HFF-Myc (cell line): ENCODE measurements at regions not wholly inside any gene's neighbourhood (a gene's known extent, or its start where the extent isn't known, plus 50 kb on each side); places are given as distances from the start of the nearest gene placed in this dataset.

Experiments used
- DNase-seq: peaks from one replicate; pipeline ENCODE4 v3.0.0-alpha.2; 2011; ENCODE audit warnings: low read depth; ENCODE audit errors: extremely low read depth
- H3K4me3 ChIP-seq: replicated peaks from 2 replicates; pipeline ENCODE4 v1.5.1; 2011; ENCODE audit warnings: low read depth, mild to moderate bottlenecking, control low read depth, low read length
- CTCF ChIP-seq: IDR thresholded peaks from 2 replicates; pipeline ENCODE4 v1.5.1; 2012; ENCODE audit warnings: mild to moderate bottlenecking, low read depth, low read length, control low read depth; ENCODE audit errors: missing control alignments

GRCh38 chr13:70619936-70620335, 511.7 kb upstream of the KLHL1 start:
- H3K4me3 ChIP-seq = no peak overlapping the region
- no peak for TF ChIP-seq CTCF
- DNase-seq = no peak

- no peak overlapping the region for H3K4me3 ChIP-seq
- DNase-seq = no peak
- TF ChIP-seq CTCF = no peak
These were observed 508.6 kb upstream of the KLHL1 start for GRCh38 chr13:70616847-70617246.

GRCh38 chr13:70613295-70613694, 505.0 kb upstream of the KLHL1 start:
- no peak for TF ChIP-seq CTCF
- H3K4me3 ChIP-seq = no peak overlapping the region
- DNase-seq = no peak

- DNase-seq = no peak
- no peak overlapping the region for H3K4me3 ChIP-seq
- no peak for TF ChIP-seq CTCF
These were observed 504.6 kb upstream of the KLHL1 start for GRCh38 chr13:70612881-70613280.

- no peak overlapping the region for H3K4me3 ChIP-seq
- DNase-seq = no peak
- no peak for TF ChIP-seq CTCF
These were observed 496.2 kb upstream of the KLHL1 start for GRCh38 chr13:70604448-70604847.

- DNase-seq = no peak
- no peak overlapping the region for H3K4me3 ChIP-seq
- TF ChIP-seq CTCF = no peak
These were observed 485.5 kb upstream of the KLHL1 start for GRCh38 chr13:70593716-70594115.

GRCh38 chr13:70585109-70585508, 476.9 kb upstream of the KLHL1 start:
- no peak overlapping the region for H3K4me3 ChIP-seq
- no peak for DNase-seq
- TF ChIP-seq CTCF = no peak
